OCI-LY1 (cell line): ENCODE measurements at regions not wholly inside any gene's neighbourhood (a gene's known extent, or its start where the extent isn't known, plus 50 kb on each side); places are given as distances from the start of the nearest gene placed in this dataset.
"Not testable (repeated sequence)": the region's sequence is repeated elsewhere in the genome, so short reads cannot be mapped to it uniquely, and the experiment has no call there.

Source experiments
- H2AFZ ChIP-seq: fragments of 200-600 bp; sonication (generic), shearing (Covaris generic); 2 replicates; pipeline ENCODE4 v1.6.0; 2014; ENCODE audit warnings: antibody characterized with exemption, mild to moderate bottlenecking, low read length
- H3F3A ChIP-seq: fragments of 200-600 bp; sonication (generic), shearing (Covaris generic); 2 replicates; pipeline ENCODE4 v1.6.0; 2014; ENCODE audit warnings: mild to moderate bottlenecking, antibody characterized with exemption, low read length, moderate library complexity; ENCODE audit not compliant: insufficient read depth
- H3K27ac ChIP-seq: fragments of 200-600 bp; sonication (generic); 2 replicates; pipeline ENCODE4 v1.5.1; 2014; ENCODE audit warnings: low read length, mixed run types, mild to moderate bottlenecking, low read depth; ENCODE audit not compliant: poor library complexity, severe bottlenecking
- H3K27me3 ChIP-seq: fragments of 200-600 bp; sonication (generic); 2 replicates; pipeline ENCODE4 v1.6.0; 2014; ENCODE audit warnings: antibody characterized with exemption, mild to moderate bottlenecking, low read length, moderate library complexity; ENCODE audit not compliant: insufficient read depth
- H3K36me3 ChIP-seq: fragments of 200-600 bp; sonication (generic); 2 replicates; pipeline ENCODE4 v1.6.1; 2014; ENCODE audit warnings: mild to moderate bottlenecking, antibody characterized with exemption, low read length, moderate library complexity, mixed read lengths; ENCODE audit not compliant: insufficient read depth
- H3K4me1 ChIP-seq: fragments of 200-600 bp; sonication (generic); 2 replicates; pipeline ENCODE4 v1.5.1; 2014; ENCODE audit warnings: mild to moderate bottlenecking, low read length, moderate library complexity; ENCODE audit not compliant: insufficient read depth, severe bottlenecking
- H3K4me2 ChIP-seq: fragments of 200-600 bp; sonication (generic), shearing (Covaris generic); 2 replicates; pipeline ENCODE4 v1.6.1; 2014; ENCODE audit warnings: low read length
- H3K4me3 ChIP-seq: fragments of 200-600 bp; sonication (generic); 2 replicates; pipeline ENCODE4 v1.5.1; 2014; ENCODE audit warnings: low read length, low read depth, mild to moderate bottlenecking, mixed read lengths; ENCODE audit not compliant: poor library complexity, severe bottlenecking
- H3K79me2 ChIP-seq: fragments of 200-600 bp; shearing (Covaris generic); 2 replicates; pipeline ENCODE4 v1.6.1; 2016; ENCODE audit warnings: mixed run types, low read length, mixed read lengths; ENCODE audit not compliant: insufficient read depth
- H3K9ac ChIP-seq: fragments of 200-600 bp; sonication (generic), shearing (Covaris generic); 2 replicates; pipeline ENCODE4 v1.6.1; 2014; ENCODE audit warnings: mild to moderate bottlenecking, low read length, mixed read lengths
- H3K9me2 ChIP-seq: fragments of 200-600 bp; sonication (generic), shearing (Covaris generic); 2 replicates; pipeline ENCODE4 v1.6.1; 2014; ENCODE audit warnings: low read depth, mild to moderate bottlenecking, low read length, mixed read lengths
- H3K9me3 ChIP-seq: fragments of 200-600 bp; shearing (Covaris generic); 2 replicates; pipeline ENCODE4 v1.6.1; 2014; ENCODE audit warnings: low read length, mixed read lengths
- H4K20me1 ChIP-seq: fragments of 200-600 bp; sonication (generic), shearing (Covaris generic); 2 replicates; pipeline ENCODE4 v1.6.0; 2016; ENCODE audit warnings: mild to moderate bottlenecking, low read length; ENCODE audit not compliant: insufficient read depth
- EZH2 ChIP-seq: fragments of 200-600 bp; sonication (generic), shearing (Covaris generic); IDR thresholded peaks from 2 replicates; pipeline ENCODE4 v1.8.0; 2017; ENCODE audit warnings: borderline replicate concordance, mixed run types, mild to moderate bottlenecking, antibody characterized with exemption, low read length, moderate library complexity, mixed read lengths
- TF ChIP-seq, protein P1 (sequence below): fragments of 200-600 bp; sonication (generic), shearing (Covaris generic); IDR thresholded peaks from 2 replicates; pipeline ENCODE4 v1.5.1; 2017; ENCODE audit warnings: mild to moderate bottlenecking, antibody characterized with exemption, low read length, moderate library complexity, mixed read lengths

DNA sequence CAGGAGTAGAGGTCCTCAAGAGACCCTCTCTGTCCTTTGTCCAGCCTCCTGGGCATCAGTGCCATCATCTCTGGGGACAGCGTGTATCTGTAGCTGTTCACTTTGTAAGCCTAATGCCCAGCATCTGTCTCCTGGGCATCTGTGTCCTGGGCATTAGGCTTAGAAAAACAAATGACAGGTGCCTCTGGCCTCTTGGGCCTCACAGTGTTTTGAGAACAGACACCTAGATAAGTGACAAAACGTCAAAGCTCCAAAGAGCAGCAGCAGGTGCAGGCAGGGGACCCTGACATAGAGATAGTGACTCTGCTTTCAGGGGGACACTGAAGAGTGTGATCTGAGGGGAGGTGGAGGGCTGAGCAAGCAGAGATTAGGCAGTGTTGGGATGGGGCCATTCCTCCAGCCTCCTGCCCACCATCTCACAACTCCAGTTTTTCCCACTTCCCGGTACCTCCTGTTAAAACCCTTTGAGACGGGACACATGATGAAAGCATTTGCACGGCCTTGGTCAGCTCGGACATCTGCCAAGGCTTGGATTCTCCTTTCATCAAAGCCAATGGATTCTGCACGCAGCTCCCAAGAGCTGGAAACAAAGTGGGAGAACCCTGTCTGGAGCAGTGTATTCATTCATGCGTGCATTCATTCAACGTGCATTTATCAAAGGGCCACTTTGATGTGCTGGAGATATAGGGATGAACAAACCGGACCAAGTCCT lies 55.5 kb upstream of the CD93 start:
- Histone ChIP-seq H3K9me3 (no peaks in the 10 kb centered on the region), H3K79me2 (no peaks in the 10 kb centered on the region), H3K4me1 (no peaks in the 10 kb centered on the region), H2AFZ (no peak overlapping the region), H3K4me2 (no peak overlapping the region), H3K4me3 (no peak overlapping the region), H3K27ac (no peak overlapping the region), H4K20me1 (no peaks in the 10 kb centered on the region), H3K27me3 (no peaks in the 10 kb centered on the region), H3K36me3 (no peaks in the 10 kb centered on the region), H3F3A (no peaks in the 10 kb centered on the region), H3K9me2 (no peaks in the 10 kb centered on the region), H3K9ac (no peak overlapping the region)
- TF ChIP-seq EZH2: no peak
- TF ChIP-seq, protein P1, sequence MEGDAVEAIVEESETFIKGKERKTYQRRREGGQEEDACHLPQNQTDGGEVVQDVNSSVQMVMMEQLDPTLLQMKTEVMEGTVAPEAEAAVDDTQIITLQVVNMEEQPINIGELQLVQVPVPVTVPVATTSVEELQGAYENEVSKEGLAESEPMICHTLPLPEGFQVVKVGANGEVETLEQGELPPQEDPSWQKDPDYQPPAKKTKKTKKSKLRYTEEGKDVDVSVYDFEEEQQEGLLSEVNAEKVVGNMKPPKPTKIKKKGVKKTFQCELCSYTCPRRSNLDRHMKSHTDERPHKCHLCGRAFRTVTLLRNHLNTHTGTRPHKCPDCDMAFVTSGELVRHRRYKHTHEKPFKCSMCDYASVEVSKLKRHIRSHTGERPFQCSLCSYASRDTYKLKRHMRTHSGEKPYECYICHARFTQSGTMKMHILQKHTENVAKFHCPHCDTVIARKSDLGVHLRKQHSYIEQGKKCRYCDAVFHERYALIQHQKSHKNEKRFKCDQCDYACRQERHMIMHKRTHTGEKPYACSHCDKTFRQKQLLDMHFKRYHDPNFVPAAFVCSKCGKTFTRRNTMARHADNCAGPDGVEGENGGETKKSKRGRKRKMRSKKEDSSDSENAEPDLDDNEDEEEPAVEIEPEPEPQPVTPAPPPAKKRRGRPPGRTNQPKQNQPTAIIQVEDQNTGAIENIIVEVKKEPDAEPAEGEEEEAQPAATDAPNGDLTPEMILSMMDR: no peak

DNA sequence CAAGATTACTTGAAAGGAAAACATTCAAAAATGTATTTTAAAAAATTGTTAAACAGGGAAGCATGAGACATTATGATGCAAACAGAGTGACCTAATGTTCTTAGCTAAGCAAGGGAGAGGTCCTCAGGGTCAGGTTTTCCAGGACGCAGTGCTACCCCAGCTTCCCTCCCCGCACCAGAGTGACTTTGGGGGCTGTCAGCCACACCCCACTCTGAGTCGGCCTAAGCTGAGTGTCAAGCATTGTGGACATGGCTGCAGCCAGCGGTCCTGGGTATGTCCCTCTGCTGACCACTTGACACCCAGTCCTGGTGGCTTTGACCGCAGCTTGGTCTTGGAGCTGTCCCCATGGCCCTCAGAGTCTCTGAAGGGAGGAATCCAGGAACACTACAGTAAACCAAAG lies 54.9 kb upstream of the CD93 start:
- H3K9ac ChIP-seq: no peak overlapping the region
- H3K27me3 ChIP-seq: no peaks in the 10 kb centered on the region
- H3K79me2 ChIP-seq: no peaks in the 10 kb centered on the region
- no peaks in the 10 kb centered on the region for H3F3A ChIP-seq
- H3K36me3 ChIP-seq: no peaks in the 10 kb centered on the region
- no peak overlapping the region for H3K4me3 ChIP-seq
- no peaks in the 10 kb centered on the region for H3K4me1 ChIP-seq
- H2AFZ ChIP-seq: no peak overlapping the region
- H3K9me3 ChIP-seq: no peaks in the 10 kb centered on the region
- H3K27ac ChIP-seq: no peak overlapping the region
- H3K4me2 ChIP-seq: no peak overlapping the region
- no peaks in the 10 kb centered on the region for H4K20me1 ChIP-seq
- no peaks in the 10 kb centered on the region for H3K9me2 ChIP-seq
- TF ChIP-seq, protein P1: no peak
- no peak for TF ChIP-seq EZH2

DNA sequence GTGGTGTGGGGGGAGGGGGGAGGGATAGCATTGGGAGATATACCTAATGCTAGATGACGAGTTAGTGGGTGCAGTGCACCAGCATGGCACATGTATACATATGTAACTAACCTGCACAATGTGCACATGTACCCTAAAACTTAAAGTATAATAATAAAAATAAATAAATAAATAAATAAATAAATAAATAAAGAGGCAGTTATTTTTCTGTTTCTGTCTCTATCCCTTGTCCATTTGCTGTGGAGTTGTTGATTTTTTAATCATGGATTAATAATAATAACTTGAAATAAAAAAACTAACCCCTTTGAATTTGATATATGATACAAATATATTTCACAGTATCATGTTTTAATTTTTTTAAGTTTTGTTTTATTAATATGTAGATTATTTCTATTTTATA lies 53.9 kb upstream of the CD93 start:
- H3K27me3 ChIP-seq, H3K27ac ChIP-seq, H3K36me3 ChIP-seq, H3K4me1 ChIP-seq, H3K4me2 ChIP-seq, H3K4me3 ChIP-seq, H3K9me2 ChIP-seq, H2AFZ ChIP-seq, H3F3A ChIP-seq, H4K20me1 ChIP-seq, H3K9ac ChIP-seq, H3K9me3 ChIP-seq, H3K79me2 ChIP-seq: not testable (repeated sequence)

DNA sequence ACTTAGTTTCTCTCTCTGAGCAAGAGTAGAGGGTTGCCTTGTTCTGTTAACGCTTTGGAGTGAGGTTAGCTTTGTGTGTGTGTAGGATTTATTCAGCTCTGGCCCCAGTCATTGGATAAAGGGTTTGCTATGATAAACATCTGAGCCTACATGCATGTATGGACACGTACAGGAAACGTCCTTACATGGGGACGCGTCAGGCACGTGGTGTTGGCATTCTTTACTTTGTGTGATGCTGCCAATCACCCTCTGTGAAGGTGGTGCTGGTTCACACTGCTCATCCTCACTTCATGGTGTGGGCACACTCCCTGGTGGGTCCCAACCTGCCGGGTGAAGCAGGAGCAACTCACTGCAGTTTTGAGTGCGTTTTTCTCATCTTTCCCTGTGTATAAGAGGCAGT lies 53.4 kb upstream of the CD93 start:
- Histone ChIP-seq H3K9me2 (no peaks in the 10 kb centered on the region), H3K4me1 (no peaks in the 10 kb centered on the region), H3F3A (no peaks in the 10 kb centered on the region), H3K9ac (no peak overlapping the region), H3K27me3 (no peaks in the 10 kb centered on the region), H3K4me2 (no peak overlapping the region), H3K9me3 (no peaks in the 10 kb centered on the region), H3K79me2 (no peaks in the 10 kb centered on the region), H2AFZ (no peak overlapping the region), H3K4me3 (no peak overlapping the region), H3K36me3 (no peaks in the 10 kb centered on the region), H3K27ac (no peak overlapping the region), H4K20me1 (no peaks in the 10 kb centered on the region)
- TF ChIP-seq, protein P1: no peak
- TF ChIP-seq EZH2: no peak
